ENCODE measurements at regions not wholly inside any gene's neighbourhood (a gene's known extent, or its start where the extent isn't known, plus 50 kb on each side); places are given as distances from the start of the nearest gene placed in this dataset.
"Not testable (repeated sequence)": the region's sequence is repeated elsewhere in the genome, so short reads cannot be mapped to it uniquely, and the experiment has no call there.

DNA sequence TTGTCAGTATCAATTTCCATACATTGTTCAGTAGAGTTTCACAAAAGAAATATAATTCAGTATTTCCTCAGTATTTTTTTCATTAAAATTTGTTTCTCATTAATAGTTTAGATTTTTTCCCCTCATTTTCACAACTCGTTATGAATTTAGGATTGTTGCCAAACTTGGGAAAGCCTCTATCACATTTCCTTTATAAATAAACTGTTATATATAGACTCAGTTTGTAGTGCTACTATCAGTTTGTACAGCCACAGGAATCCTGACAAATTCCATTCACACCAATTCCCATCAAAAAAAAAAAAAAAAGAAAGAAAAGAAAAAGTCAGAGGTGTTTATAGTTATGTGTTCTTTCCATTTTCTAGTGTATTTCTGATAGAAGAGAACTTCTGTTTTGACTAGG is 123.3 kb upstream of the DCC start:
- Mint-ChIP-seq H3K27me3 (no peaks in the 10 kb centered on the region), H3K36me3 (ENCODE audit: low read depth) (no peaks in the 10 kb centered on the region), H3K27ac (no peak overlapping the region), H3K4me3 (no peak overlapping the region), H3K4me1 (no peaks in the 10 kb centered on the region), H3K9me3 (peaks cover 3% of the 10 kb centered on the region)
- no peak for ATAC-seq (replicated peaks)

DNA sequence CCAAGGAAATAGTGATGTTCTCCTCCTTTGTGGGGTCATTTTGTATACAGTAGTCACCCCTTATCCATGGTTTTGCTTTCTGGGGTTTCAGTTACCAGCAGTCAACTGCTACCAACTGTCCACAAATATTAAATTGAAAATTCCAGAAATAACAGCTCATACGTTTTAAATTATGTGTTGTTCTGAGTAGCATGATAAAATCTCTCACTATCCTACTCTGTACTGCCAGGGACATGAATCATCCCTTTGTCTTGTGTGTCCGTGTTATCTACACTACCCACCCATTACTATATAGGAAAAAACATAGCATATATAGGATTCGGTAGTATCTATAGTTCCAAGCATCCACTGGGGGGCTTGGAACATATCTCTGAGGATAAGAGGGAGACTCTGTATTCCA is 120.9 kb upstream of the DCC start:
- Mint-ChIP-seq H3K27ac (no peak overlapping the region), H3K27me3 (no peaks in the 10 kb centered on the region)

DNA sequence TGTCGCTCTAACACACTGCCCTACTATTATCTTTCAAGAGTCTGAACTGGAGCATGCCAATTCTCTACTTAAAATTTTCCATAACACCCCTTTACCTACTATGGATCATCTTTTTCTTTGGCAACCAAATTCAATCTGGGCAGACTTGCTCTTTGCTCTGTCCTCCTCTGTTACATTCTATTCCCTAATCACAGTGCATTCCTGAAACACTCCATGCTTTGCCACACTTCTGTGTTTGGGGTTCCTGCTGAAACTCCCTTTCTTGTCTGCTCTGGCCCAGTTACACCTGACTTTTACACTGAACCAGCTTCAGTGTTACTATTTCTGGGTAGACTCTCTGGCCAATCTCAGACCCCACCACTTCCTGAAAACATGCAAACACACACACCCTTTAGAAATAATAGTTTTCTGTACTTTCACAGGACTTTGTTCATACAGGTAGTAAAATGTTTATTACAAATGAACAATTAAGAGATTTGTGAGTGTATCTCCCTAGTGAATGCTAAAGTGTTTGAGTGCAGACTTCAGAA is 119.9 kb upstream of the DCC start:
- Mint-ChIP-seq H3K9me3 (peaks cover 3% of the 10 kb centered on the region), H3K4me3 (no peak overlapping the region), H3K36me3 (ENCODE audit: low read depth) (no peaks in the 10 kb centered on the region), H3K27ac (no peak overlapping the region), H3K27me3 (no peaks in the 10 kb centered on the region), H3K4me1 (no peaks in the 10 kb centered on the region)
- no peak for ATAC-seq (replicated peaks)

More for the DNA sequence above, 120.9 kb upstream of the DCC start:
- no peaks in the 10 kb centered on the region for H3K36me3 Mint-ChIP-seq (ENCODE audit: low read depth)
- no peaks in the 10 kb centered on the region for H3K4me1 Mint-ChIP-seq
- no peak for ATAC-seq (replicated peaks)
- H3K9me3 Mint-ChIP-seq, result peaks cover 3% of the 10 kb centered on the region
- H3K4me3 Mint-ChIP-seq, result no peak overlapping the region

DNA sequence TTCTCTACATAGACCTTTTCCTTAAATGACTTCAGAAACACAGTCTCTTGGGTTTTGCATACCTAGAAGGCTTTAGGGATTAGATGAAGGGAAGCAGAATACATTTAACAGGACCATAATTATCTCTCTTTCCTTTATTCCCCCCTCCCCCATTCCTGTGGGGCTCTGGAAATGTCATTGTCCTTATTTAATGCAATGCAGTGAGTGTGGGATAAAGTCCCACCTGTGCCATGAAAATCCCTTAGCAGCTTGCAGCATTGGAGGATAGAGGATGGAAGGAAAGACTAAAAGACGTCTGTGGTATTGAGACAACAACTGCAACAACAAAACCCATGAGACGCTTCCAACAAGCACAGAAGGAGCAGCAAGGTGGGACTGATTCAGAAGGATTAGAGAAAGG is 117.8 kb upstream of the DCC start:
- Mint-ChIP-seq H3K4me1 (no peaks in the 10 kb centered on the region), H3K27me3 (no peaks in the 10 kb centered on the region), H3K9me3 (peaks cover 3% of the 10 kb centered on the region), H3K27ac (no peak overlapping the region), H3K36me3 (ENCODE audit: low read depth) (no peaks in the 10 kb centered on the region), H3K4me3 (no peak overlapping the region)
- no peak for ATAC-seq (replicated peaks)

DNA sequence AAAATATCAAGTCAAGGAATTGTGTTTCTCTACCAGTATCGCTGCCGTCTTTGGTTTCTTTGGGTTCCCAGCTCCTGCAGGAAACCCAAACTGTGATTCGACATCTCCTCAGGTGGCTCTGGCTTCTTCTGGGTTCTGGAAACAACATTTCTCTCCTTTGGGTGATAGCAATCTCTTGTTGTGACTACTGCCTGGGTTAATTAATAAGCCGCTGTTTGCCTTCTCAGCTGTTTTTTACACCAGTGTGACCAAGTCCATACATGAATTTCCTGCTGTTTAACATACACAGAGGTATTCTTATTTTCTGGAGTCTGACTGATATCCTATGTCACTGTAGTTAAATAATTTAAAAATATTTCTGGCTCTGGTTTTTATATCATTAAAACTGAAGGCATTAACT is 112.5 kb upstream of the DCC start:
- no peaks in the 10 kb centered on the region for H3K4me1 Mint-ChIP-seq
- no peak for ATAC-seq (replicated peaks)
- H3K4me3 Mint-ChIP-seq, result no peak overlapping the region
- peaks cover 5% of the 10 kb centered on the region for H3K9me3 Mint-ChIP-seq
- H3K27me3 Mint-ChIP-seq, result no peaks in the 10 kb centered on the region
- H3K27ac Mint-ChIP-seq, result no peak overlapping the region
- no peaks in the 10 kb centered on the region for H3K36me3 Mint-ChIP-seq (ENCODE audit: low read depth)

DNA sequence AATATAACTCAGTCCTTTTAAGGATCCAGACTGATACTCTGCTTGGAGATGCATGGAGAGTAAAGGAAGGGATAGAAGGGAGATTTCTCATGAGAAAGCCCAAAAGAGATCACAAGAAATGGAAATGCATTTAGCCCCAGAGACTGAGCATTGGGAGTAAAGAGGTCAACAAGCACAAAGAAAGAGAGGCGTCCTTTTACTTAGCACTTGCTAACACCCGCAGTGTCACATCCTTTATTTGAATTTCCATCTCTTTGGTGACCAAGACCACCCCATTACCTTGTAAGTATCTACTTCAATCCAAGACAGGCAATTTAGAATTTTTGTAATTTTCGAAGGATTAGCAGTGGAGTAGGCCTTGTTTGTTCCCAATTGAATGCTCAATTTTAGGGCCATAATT is 111.8 kb upstream of the DCC start:
- ATAC-seq (replicated peaks), result no peak
- no peaks in the 10 kb centered on the region for H3K36me3 Mint-ChIP-seq (ENCODE audit: low read depth)
- H3K4me3 Mint-ChIP-seq, result no peak overlapping the region
- H3K27me3 Mint-ChIP-seq, result no peaks in the 10 kb centered on the region
- H3K27ac Mint-ChIP-seq, result no peak overlapping the region
- H3K9me3 Mint-ChIP-seq, result peaks cover 5% of the 10 kb centered on the region
- H3K4me1 Mint-ChIP-seq, result no peaks in the 10 kb centered on the region

DNA sequence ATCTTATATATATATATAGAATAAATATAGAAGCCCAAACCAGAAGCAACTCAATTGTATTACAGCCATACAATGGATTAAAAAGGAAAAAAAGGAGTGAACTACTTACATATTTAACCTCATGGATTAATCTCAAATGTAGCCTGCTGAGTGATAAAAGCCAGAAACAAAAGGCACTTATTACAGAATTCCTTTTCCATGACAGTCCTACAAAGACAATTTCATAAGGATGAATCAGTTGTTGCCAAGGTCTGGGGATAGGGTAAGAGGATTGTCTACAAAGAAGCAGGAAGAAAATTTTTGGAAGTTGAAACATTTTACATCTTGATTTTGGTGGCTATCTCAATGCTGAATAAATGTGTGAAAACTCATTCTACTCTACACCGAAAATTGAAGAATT is 103.9 kb upstream of the DCC start:
- Mint-ChIP-seq H3K27me3 (no peaks in the 10 kb centered on the region), H3K27ac (no peak overlapping the region), H3K4me3 (no peak overlapping the region), H3K4me1 (no peaks in the 10 kb centered on the region), H3K9me3 (peaks cover 15% of the 10 kb centered on the region), H3K36me3 (ENCODE audit: low read depth) (no peaks in the 10 kb centered on the region)
- ATAC-seq (replicated peaks), result no peak

DNA sequence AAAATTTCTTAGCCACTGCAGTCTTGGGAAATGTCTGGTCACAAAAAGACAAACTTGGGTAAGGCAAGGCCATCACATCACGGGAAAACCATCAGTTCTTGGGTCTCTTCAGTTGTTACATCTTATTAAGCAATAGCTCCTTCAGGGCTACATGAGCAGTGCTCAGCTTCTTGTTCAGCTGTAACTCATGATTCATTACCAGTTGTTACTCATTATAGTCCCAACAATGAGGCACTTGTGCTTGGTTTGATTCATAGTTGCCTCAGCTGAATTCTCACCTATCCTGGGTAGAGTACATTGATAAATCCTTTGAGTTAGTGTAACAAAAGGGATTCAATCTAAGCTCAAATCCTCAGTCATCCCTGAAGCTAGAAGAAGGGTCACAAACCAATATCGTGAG is 102.4 kb upstream of the DCC start:
- peak; percentile 19 for ATAC-seq (replicated peaks)
- peaks cover 10% of the 10 kb centered on the region for H3K9me3 Mint-ChIP-seq
- H3K4me1 Mint-ChIP-seq, result no peaks in the 10 kb centered on the region
- no peak overlapping the region for H3K27ac Mint-ChIP-seq
- H3K27me3 Mint-ChIP-seq, result no peaks in the 10 kb centered on the region
- no peak overlapping the region for H3K4me3 Mint-ChIP-seq
- H3K36me3 Mint-ChIP-seq (ENCODE audit: low read depth), result no peaks in the 10 kb centered on the region

DNA sequence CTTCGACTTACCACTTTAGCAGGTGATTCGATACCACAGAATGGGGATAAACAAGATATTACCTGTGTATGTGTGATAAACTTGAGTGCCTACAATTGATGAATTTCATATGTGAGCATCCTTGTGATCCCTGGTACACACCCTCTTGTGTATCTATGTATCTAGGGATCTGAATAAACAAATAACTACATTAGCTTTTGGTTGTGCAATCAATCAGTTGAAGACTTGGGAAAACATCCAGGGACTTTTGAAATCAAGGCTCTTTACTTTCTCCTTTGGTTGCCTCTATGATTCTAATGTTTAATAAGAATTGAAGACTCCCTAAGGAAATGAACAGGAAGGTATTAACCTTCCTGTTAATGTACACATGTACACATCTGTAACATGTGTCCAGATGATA is 97.3 kb upstream of the DCC start:
- Mint-ChIP-seq H3K27ac (no peak overlapping the region), H3K36me3 (ENCODE audit: low read depth) (no peaks in the 10 kb centered on the region), H3K4me1 (no peaks in the 10 kb centered on the region), H3K9me3 (peaks cover 11% of the 10 kb centered on the region), H3K4me3 (no peak overlapping the region), H3K27me3 (no peaks in the 10 kb centered on the region)
- no peak for ATAC-seq (replicated peaks)

DNA sequence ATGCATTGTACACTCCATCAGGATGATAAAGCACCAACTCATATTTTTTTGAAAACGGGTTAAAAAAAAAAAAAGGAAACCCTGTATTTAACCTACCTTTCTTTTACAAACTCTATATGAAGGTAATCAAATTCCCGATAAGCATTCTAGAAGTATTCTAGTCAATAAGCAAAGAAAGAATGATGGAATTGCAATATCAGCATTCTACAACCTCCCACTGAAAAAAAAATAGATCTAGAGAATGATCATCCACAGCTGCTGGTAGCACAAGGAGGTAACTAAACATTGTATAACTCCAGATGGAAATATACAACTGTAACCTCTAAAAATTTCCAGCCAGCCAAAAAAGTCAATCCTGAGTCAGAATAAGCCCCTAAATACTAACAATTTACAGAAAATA is 95.3 kb upstream of the DCC start:
- no peak overlapping the region for H3K4me3 Mint-ChIP-seq
- no peak overlapping the region for H3K27ac Mint-ChIP-seq
- H3K4me1 Mint-ChIP-seq, result no peaks in the 10 kb centered on the region
- H3K9me3 Mint-ChIP-seq, result peaks cover 7% of the 10 kb centered on the region
- no peaks in the 10 kb centered on the region for H3K36me3 Mint-ChIP-seq (ENCODE audit: low read depth)
- ATAC-seq (replicated peaks), result no peak
- H3K27me3 Mint-ChIP-seq, result no peaks in the 10 kb centered on the region

DNA sequence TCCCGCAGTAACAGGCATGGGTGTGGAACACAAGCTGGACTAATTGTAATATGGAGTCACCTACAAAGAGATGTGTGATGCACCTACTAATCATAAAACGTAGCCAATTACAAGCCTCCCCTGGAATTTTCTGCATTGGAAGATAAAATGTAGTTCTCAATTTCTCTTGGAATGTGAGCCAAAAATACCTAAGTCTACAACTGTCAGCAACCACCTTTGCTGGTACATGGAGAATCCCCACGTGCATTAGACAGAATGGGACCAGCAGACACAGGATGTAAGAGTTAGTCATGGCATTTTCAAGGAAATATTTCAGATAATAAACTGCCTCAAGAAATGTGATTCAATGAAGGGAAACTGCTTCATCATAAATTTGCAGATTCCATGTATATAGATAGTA is 85.6 kb upstream of the DCC start:
- H3K27ac Mint-ChIP-seq, result no peak overlapping the region
- H3K9me3 Mint-ChIP-seq, result peaks cover 8% of the 10 kb centered on the region
- no peak overlapping the region for H3K4me3 Mint-ChIP-seq
- H3K27me3 Mint-ChIP-seq, result no peaks in the 10 kb centered on the region
- H3K36me3 Mint-ChIP-seq (ENCODE audit: low read depth), result no peaks in the 10 kb centered on the region
- H3K4me1 Mint-ChIP-seq, result no peaks in the 10 kb centered on the region
- no peak for ATAC-seq (replicated peaks)

DNA sequence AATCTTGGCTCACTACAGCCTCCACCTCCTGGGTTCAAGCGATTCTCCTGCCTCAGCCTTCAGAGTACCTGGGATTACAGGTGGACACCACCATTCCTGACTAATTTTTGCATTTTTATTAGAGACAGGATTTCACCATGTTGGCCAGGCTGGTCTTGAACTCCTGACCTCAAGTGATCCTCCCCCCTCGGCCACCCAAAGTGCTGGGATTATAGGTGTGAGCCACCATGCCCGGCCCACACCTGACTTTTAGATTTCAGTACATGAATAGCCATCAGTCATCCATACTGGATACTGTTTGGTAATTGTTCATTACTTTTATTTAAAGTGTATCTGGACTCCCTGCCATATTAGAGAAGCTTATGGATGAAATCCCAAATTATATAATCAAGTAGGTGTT is 82.6 kb upstream of the DCC start:
- not testable (repeated sequence) for H3K9me3 Mint-ChIP-seq; H3K27ac Mint-ChIP-seq; H3K36me3 Mint-ChIP-seq (ENCODE audit: low read depth); H3K27me3 Mint-ChIP-seq; ATAC-seq (replicated peaks); H3K4me1 Mint-ChIP-seq; H3K4me3 Mint-ChIP-seq

DNA sequence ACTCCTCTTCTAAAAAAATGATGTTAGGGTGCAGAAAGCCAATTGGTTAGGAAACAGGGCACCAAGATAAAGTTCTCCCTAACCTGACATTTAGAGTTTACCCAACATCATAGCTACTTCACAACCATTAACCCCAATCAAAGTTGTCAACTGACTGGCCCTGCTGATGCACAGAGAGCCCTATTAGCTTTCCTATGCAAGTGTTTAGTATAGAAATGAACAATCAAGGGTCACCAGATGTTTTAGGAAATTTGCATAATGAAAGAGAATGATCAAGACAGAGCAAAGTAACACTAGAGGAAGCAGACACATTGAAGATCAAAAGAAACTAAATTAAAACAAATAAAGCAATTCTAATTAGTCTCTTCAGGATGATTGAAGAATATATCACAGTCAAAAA is 64.2 kb upstream of the DCC start:
- H3K4me1 Mint-ChIP-seq, result no peaks in the 10 kb centered on the region
- H3K4me3 Mint-ChIP-seq, result no peak overlapping the region
- no peaks in the 10 kb centered on the region for H3K36me3 Mint-ChIP-seq (ENCODE audit: low read depth)
- peaks cover 4% of the 10 kb centered on the region for H3K9me3 Mint-ChIP-seq
- H3K27ac Mint-ChIP-seq, result no peak overlapping the region
- no peak for ATAC-seq (replicated peaks)
- H3K27me3 Mint-ChIP-seq, result no peaks in the 10 kb centered on the region

DNA sequence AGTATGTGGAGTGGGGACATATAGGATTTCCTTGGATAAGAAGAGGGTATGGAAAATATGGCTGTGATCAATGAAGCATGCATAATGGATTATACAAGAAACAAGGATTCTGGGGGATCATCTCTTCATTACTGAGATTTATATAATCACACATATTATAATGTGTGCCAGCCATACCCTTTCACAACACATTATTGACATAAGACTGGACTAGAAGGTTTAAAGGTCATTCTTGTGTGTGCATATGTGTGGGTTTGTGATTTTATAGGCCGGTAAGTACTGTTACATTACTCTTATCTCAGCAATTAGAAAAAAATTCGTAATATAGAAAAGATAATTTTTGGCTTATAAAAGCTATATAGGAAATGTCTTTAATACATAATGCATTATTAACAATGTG is 62.2 kb upstream of the DCC start:
- Mint-ChIP-seq H3K36me3 (ENCODE audit: low read depth) (no peaks in the 10 kb centered on the region), H3K4me1 (no peaks in the 10 kb centered on the region), H3K27me3 (no peaks in the 10 kb centered on the region), H3K4me3 (no peak overlapping the region), H3K9me3 (no peaks in the 10 kb centered on the region), H3K27ac (no peak overlapping the region)
- no peak for ATAC-seq (replicated peaks)

DNA sequence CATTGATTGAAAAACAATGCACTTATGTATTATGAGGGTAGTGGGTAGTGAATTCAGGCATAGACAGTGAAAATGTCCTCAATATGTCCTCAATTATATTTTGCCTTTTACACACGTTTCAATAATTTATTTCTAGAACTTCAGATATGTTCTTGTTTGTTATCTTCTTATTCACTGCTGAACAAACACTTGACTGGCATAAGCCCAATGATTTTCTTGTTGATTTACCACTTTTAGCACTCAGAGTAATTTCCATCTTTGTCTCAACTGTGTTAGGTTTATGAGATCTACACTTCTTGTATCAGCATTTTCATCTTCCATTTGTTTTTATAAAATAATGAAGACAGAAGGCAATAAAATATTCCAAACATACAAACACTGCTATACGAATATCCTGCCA is 61.8 kb upstream of the DCC start:
- H3K4me1 Mint-ChIP-seq, result no peaks in the 10 kb centered on the region
- no peaks in the 10 kb centered on the region for H3K36me3 Mint-ChIP-seq (ENCODE audit: low read depth)
- H3K4me3 Mint-ChIP-seq, result no peak overlapping the region
- H3K27ac Mint-ChIP-seq, result no peak overlapping the region
- no peaks in the 10 kb centered on the region for H3K27me3 Mint-ChIP-seq
- ATAC-seq (replicated peaks), result no peak
- H3K9me3 Mint-ChIP-seq, result no peaks in the 10 kb centered on the region

DNA sequence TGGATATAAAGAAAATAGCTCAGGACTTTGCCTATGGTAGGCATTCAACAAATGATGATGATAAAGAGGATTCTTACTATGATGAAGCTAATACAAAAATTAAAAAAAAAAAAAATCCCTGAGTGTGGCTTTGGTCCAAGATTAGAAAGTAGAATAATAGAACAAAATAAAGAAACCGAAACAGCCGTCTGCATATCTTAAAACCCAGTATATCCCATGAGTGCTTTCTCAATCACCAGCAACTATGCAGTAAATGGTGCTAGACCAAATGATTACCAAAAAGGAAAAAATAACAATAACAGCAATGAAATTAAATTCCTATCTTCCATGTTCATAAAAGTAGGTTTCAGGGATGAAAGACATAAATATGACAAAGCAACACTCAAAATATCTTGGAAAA is 59.3 kb upstream of the DCC start:
- no peak overlapping the region for H3K27ac Mint-ChIP-seq
- no peak overlapping the region for H3K4me3 Mint-ChIP-seq
- H3K9me3 Mint-ChIP-seq, result no peaks in the 10 kb centered on the region
- H3K36me3 Mint-ChIP-seq (ENCODE audit: low read depth), result no peaks in the 10 kb centered on the region
- no peaks in the 10 kb centered on the region for H3K4me1 Mint-ChIP-seq
- no peak for ATAC-seq (replicated peaks)
- H3K27me3 Mint-ChIP-seq, result no peaks in the 10 kb centered on the region

All from activated T-helper 17 cell treated with anti-CD3 and anti-CD28 coated beads, Interleukin-2, amount 50 U/mL, for 72 hours (primary cell).